HL-60 (cell line): ENCODE measurements at regions not wholly inside any gene's neighbourhood (a gene's known extent, or its start where the extent isn't known, plus 50 kb on each side); places are given as distances from the start of the nearest gene placed in this dataset.

Experiments used
- DNase-seq, 2 experiments: peaks; one replicate each; pipeline ENCODE4 v3.0.0-alpha.2; 2010 to 2020; ENCODE audit warnings: low read depth in 1 of 2, low spot score in 1 of 2
- H3K27ac ChIP-seq: fragments of 250-450 bp; sonication (Bioruptor Pico); replicated peaks from 2 replicates; pipeline ENCODE4 v1.5.1; 2020; ENCODE audit warnings: mild to moderate bottlenecking, moderate library complexity
- H3K27me3 ChIP-seq: fragments of 250-450 bp; sonication (Bioruptor Pico); 2 replicates; pipeline ENCODE4 v1.5.1; 2021; ENCODE audit warnings: mild to moderate bottlenecking, moderate library complexity; ENCODE audit not compliant: insufficient read depth, poor library complexity, severe bottlenecking
- H3K4me3 ChIP-seq: replicated peaks from 2 replicates; pipeline ENCODE4 v1.5.1; 2011; ENCODE audit warnings: mild to moderate bottlenecking, control low read depth, low read length; ENCODE audit not compliant: insufficient read depth
- CTCF ChIP-seq: IDR thresholded peaks from one replicate; pipeline ENCODE4 v1.5.1; 2011; ENCODE audit warnings: low read length, control low read depth, inconsistent platforms; ENCODE audit not compliant: insufficient read depth
- GABPA ChIP-seq: IDR thresholded peaks from 2 replicates; pipeline ENCODE4 v1.6.1; 2012; ENCODE audit warnings: low read depth
- POLR2AphosphoS5 ChIP-seq: IDR thresholded peaks from 2 replicates; pipeline ENCODE4 v1.6.1; 2012; ENCODE audit warnings: low read depth
- REST ChIP-seq: IDR thresholded peaks from 2 replicates; pipeline ENCODE4 v1.6.1; 2012; ENCODE audit warnings: low read depth; ENCODE audit not compliant: insufficient replicate concordance
- SPI1 ChIP-seq: IDR thresholded peaks from 2 replicates; pipeline ENCODE4 v1.6.1; 2012; ENCODE audit warnings: low read depth, mild to moderate bottlenecking, borderline replicate concordance

GRCh38 chr6:19590501-19591131, 246.6 kb upstream of the ID4 start:
- TF ChIP-seq SPI1 (no peak), POLR2AphosphoS5 (no peak), REST (no peak), GABPA (no peak), CTCF (no peak)
- no peak overlapping the region for H3K27ac ChIP-seq
- no peaks in the 10 kb centered on the region for H3K27me3 ChIP-seq
- H3K4me3 ChIP-seq, result no peak overlapping the region
- no peak for DNase-seq

- no peak for DNase-seq
- H3K4me3 ChIP-seq, result no peak overlapping the region
- no peak overlapping the region for H3K27ac ChIP-seq
- no peak for TF ChIP-seq REST
- no peak for TF ChIP-seq POLR2AphosphoS5
- TF ChIP-seq GABPA, result no peak
- no peak for TF ChIP-seq SPI1
- TF ChIP-seq CTCF, result no peak
- no peaks in the 10 kb centered on the region for H3K27me3 ChIP-seq
Measured at GRCh38 chr6:19597809-19598320, 239.3 kb upstream of the ID4 start.

- no peak overlapping the region for H3K4me3 ChIP-seq
- TF ChIP-seq REST (no peak), CTCF (no peak), GABPA (no peak), POLR2AphosphoS5 (no peak), SPI1 (no peak)
Measured at GRCh38 chr6:19599796-19600464, 237.2 kb upstream of the ID4 start.

More at GRCh38 chr6:19599796-19600464, 237.2 kb upstream of the ID4 start:
- no peak for DNase-seq
- no peak overlapping the region for H3K27ac ChIP-seq
- no peaks in the 10 kb centered on the region for H3K27me3 ChIP-seq
